ENCODE measurements at regions not wholly inside any gene's neighbourhood (a gene's known extent, or its start where the extent isn't known, plus 50 kb on each side); places are given as distances from the start of the nearest gene placed in this dataset.

- no peak for FAIRE-seq
Measured at GRCh38 chr2:64857581-64858471, 131.4 kb upstream of the SLC1A4 start.

GRCh38 chr2:64858541-64859311, 130.5 kb upstream of the SLC1A4 start:
- FAIRE-seq, result no peak

GRCh38 chr2:64859312-64860212, 129.6 kb upstream of the SLC1A4 start:
- FAIRE-seq, result no peak

DNA sequence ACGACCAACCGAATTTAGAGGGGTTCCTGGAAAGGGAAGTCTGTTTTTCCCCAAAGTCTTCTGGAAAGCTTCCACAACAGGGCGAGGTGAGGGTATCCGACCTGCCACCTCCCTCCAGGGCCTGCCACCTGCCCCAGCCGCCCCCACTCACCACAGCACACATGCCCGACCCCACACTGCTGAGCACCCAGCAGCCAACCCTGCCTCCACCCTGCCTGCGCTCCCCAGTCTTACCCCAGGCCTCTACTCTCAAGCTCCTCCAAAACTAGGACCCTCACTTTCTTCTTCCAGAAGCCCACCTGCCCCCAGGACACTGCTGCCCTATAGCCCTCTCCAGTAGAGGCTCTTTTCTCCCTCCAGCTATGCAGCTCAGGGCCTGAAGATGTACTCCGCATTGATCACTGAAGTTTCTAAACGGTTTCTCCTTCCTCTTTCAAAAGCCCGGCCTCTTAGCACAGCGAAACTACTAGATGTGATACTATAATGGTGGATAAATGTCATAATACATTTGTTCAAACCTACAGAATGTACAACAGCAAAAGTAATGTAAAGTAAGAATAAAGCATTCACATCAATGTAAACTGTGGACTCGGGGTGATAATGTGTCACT, 128.8 kb upstream of the SLC1A4 start:
- no peak for FAIRE-seq

DNA sequence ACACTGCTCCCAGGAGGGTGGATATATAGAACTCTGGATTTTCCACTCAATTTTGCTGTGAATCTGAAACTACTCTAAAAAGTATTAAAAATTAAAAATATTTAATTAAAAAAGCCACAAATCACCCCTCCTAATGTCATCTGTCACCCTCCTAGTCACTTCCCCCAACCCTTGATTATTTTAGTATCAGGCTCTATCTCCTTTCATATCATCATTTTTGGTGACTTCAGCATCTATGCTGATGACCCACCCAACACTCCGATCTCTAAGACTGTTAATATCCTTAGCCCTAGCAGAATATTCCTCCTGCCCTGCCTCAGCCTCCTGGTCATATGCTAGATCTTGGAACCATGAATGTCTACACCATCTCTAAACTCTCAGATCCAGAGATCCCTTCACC, 128.3 kb upstream of the SLC1A4 start:
- no peak for FAIRE-seq

DNA sequence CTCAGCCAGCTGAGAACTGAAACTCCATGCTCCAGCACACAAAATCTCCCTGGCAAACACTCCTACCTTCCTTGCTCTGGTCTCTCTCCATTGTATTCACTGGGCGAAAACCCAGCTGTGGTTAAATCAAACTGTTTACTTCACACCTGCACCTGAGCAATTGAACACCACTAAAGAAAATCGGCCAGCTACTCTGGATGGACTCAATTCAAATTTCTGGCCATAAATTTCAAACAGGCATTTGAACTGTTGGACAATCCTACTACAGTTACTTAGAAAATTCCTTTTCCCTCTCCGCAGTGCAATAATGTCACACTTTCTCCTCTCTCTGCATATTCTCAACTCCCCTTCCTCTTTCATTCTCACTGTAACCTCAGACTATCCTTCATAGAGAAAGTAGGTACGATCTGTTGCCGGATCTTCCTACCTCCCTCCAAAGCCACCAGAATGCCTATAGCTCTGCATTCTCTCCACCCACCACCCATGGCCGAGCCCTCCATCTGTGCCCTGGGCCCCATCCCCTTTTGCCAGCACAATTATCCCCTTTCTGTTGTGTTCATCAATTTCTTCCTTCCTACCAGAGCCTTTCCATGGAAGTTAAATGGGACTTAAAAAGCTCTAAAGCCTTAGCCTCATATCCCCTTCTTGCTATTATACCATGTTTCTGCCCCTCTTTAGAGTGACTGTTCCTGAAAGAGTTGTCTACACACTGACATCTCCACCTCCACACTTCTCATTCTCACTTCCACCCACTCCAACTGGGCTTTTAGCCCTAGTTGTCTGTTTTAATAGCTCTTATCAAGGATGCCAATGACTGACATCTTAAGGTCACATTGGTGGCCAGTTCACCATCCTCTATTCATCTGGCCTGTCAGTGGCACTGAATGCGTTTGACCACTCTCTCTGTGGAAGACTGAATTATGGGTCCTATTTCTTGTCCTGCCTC, 127.5 kb upstream of the SLC1A4 start:
- FAIRE-seq, result no peak

DNA sequence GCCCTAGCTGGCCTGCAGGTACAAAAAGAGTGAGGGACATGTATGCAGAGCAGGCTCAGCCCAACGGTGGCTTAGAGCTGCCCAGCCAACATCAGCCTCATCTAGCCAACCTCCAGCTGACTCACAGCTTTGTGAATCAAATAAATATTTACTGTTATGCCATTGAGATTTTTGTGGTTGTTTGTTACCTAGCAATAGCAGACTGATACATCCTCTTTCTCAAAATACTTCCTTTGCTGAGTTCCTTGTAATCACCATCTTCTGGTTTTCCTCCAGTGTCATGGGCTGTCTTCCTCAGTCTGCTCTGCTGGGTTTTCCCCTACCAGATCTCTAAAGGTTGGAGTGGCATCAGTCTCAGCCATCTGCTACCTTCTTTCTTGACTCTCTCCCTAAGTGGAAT, 126.6 kb upstream of the SLC1A4 start:
- no peak for FAIRE-seq

DNA sequence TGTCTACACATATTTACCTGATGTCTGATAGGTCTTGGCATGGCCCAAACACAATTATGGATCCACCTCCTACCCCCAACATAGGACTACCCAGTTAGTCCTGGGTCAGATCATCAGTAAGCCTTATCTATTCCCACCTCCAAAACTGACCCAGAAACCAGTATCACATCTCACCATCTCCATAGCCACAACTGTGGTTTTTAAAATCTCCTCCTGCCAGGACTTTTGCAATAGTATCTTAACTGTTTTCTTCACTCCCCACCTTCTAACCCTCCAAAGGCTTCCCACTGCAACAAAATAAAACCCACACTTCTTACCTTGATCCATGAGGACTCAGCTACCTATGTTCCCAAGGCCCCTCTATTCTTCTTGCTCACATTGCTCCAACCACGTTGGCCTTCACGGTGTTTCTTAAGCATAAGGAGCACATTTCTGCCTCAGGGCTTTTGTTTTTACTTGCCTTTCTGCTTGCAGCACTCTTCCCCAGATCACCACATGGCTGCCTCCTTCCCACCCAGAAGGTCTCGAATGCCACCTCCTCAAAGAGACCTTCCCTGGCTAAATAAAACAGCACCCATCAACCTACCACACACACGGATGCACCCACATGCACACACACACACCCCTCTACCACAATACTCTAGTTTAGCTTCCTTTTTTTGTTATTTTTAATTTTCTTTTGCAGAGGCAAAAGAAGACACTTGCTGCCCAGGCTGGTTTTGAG, 125.9 kb upstream of the SLC1A4 start:
- FAIRE-seq, result no peak

DNA sequence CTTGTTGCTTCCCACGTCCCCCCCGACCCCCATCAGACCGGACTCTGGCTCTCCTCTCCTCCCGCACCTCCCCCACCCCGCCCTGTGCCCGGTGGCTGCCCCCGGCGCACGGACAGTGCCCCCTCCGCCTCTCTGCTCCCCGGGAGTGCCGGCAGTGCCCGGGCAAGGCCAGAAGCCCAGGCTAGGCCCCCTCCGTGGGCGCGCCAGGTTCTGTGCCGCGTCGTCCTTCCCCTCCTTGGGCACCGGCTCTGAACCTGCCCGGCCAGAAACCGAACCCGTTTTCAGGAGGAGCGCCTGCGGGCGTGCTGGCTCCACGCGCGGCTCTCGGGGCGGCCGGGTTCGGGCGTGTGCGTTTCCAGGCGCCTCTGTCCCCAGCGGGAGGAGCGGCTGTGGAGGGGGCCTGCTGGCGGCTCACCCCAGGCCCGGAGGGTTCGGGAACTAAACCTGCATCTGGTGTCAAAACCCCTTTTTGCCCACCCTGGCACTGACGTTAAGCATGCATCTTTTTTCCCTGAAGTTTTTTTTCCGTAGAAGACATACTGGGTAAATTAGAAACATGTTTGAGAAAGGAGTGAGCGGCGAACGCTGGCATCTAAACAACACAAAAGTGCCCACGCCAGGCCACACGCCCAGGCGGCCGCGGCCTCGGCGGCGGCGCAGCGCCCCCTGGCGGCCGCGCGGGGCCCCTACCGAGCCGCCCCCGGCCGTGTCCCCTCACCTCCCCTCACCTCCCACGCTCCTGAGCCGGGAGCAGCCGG, 123.9 kb upstream of the SLC1A4 start:
- no peak for FAIRE-seq

DNA sequence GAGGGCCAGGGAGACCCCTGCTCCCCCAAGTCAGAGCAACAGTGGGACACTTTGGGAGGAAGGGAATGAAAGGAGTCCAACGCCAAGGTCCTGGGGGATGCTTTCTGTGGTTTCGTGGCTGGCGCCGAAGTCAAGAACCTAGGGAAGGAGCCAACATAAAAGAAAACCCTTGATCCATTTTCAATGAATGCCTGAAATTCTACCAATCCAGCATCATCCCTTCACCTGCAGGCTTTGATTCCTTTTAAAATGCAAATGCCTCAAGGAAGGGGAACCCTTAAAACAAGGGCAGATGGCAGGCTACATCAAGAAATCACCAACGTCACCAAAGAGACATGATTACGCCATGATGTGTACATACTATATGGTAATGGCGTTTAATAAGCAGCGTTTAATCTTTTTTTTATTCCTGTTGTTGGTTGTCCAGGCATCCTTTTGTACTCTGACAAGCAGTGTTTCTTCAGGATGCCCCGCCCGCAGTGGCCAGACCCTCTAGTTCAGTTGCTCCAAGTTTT, 123.3 kb upstream of the SLC1A4 start:
- no peak for FAIRE-seq

DNA sequence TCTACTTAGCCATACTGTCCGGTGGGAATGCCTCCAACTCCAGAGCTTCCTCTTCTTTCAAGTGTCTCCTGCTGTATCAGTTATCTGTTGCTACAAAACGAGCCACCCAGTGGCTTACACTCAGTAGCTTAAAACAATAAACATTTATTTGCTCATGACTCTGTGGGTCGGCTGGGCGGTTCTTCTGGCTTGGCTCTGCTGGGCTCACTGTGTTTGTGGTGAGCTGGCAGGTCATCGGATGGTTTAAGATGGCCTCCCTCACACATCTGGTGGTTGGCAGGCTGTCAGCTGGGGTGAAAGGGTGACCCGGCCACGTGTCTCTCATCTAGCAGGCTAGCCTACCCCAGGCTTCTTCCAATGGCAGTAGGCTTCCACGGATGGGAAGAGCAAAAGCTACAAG, 122.4 kb upstream of the SLC1A4 start:
- FAIRE-seq, result peak; percentile 35

DNA sequence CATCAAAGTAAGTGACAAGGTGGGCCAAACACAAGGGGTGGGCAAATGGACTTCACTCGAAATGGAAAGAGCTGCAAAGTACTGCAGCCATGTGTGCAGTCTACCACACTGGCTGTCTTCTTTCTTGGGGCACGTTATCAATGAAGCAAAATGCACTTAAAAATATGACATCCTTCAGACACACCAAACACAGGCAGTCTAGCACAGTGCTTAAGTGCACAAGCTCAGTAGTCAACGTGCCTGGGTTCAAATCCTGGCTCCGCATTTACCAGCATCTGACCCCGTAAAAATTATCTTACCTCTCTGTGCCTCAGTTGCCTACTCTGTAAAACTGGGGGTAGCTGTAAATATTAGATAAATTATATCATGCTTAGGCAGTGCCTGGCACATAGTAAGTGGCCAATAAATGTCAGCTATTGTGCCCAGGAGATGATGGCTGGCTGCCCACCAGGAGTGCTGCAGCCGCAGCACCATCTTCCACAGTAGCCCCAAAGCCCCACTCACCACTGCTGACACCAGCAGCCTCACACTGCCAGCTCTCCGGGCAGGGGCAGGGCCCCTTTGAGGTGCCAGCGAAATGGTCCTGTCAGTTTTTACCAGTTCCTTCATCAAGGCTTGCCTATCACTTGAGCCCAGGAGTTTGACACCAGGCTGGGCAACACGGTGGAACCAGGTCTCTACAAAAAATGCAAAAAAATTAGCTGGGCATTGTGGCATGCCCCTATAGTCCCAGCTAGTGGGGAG, 121.8 kb upstream of the SLC1A4 start:
- no peak for FAIRE-seq

- no peak for FAIRE-seq
Measured at GRCh38 chr2:64869126-64869525, 120.1 kb upstream of the SLC1A4 start.

- no peak for FAIRE-seq
Measured at GRCh38 chr2:64873472-64873924, 115.7 kb upstream of the SLC1A4 start.

DNA sequence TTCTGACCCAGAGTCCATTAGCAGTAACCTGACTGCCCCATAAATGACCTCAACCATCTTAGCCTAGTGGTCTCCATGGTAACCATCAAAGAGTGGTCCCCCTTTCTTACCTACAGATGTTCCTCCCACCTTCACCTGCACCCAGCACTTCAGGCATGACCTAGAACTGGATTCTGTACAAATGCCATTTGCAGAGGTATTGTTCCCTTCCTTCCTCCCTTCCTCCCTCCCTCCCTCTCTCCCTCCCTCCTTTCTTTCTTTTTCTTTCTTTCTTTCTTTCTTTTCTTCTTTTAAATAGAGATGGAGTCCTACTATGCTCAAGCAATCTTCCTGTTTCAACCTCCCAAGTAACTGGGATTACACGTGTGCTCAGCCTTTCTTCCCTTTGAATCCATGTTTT, 114.6 kb upstream of the SLC1A4 start:
- no peak for FAIRE-seq

GRCh38 chr2:64875368-64875767, 113.8 kb upstream of the SLC1A4 start:
- no peak for FAIRE-seq

GRCh38 chr2:64876137-64876647, 113.0 kb upstream of the SLC1A4 start:
- no peak for FAIRE-seq

DNA sequence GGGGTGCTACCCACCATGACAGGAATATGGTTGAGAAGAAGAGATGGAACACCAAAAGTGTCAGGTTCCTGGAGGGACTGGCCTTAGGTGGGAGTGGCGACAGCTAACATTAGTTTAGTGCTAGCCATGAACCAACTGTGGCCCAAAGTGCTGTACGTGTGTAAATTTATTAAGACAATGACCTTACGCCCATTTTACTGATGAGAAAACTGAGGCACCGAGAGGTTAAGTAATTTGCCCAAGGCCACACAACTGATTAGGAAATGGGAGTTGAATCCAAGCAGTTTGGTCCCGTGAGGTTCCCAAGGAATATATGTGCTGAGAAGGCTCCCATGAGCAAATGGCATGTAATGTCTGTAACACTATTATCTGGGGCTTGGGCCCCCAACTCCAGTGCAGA, 109.5 kb upstream of the SLC1A4 start:
- no peak for FAIRE-seq

Data from endometrium (tissue), 2 donors.